ENCODE measurements at regions not wholly inside any gene's neighbourhood (a gene's known extent, or its start where the extent isn't known, plus 50 kb on each side); places are given as distances from the start of the nearest gene placed in this dataset.

DNA sequence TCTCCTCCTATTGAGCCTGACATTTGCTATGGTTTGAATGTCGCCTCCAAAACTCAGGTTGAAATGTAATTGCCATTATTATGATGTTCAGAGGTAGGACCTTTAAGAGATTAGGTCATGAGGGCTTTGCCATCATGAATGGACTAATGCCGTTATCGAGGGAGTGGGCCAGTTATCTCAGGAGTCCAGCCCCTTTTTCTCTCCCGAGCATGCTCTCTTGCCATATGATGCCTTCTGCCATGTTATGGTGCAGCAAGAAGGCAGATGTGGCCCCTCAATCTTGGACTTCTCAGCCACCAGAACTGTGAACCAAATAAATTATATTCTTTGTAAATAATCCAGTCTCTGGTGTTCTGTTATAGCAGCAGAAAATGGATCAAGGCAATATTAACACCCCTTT, 323.5 kb downstream of the RRAGC start:
- Histone ChIP-seq H2AFZ (ENCODE audit: insufficient read depth, low read length, poor library complexity) (no peak overlapping the region), H4K91ac (ENCODE audit: low read depth, low read length) (no peak overlapping the region), H2AK5ac (ENCODE audit: low read length) (no peak overlapping the region), H3K27me3 (ENCODE audit: insufficient read depth, low read length) (no peaks in the 10 kb centered on the region), H3K4me2 (ENCODE audit: low read length) (no peak overlapping the region), H2BK5ac (ENCODE audit: low read depth, low read length, poor library complexity) (no peak overlapping the region), H4K12ac (ENCODE audit: low read depth, low read length) (no peak overlapping the region), H2BK120ac (ENCODE audit: insufficient read depth, low read length, poor library complexity) (no peak overlapping the region), H3K23ac (ENCODE audit: low read length) (no peak overlapping the region), H3K18ac (ENCODE audit: low read length) (no peak overlapping the region), H4K8ac (ENCODE audit: low read depth, low read length) (no peak overlapping the region), H3K79me1 (ENCODE audit: low read length) (no peaks in the 10 kb centered on the region), H3K4ac (ENCODE audit: low read depth, low read length) (no peak overlapping the region), H2BK12ac (ENCODE audit: low read length) (no peak overlapping the region), H3K4me1 (ENCODE audit: control insufficient read depth in 1 of 2, insufficient read depth in 2 of 2, low read length in 2 of 2) (no peaks in the 10 kb centered on the region), H3K27ac (ENCODE audit: low read depth, low read length) (no peak overlapping the region), H3K4me3 (ENCODE audit: low read depth, low read length) (no peak overlapping the region), H3K9me3 (ENCODE audit: insufficient read depth, low read depth, low read length) (peaks cover 1% of the 10 kb centered on the region), H3K36me3 (ENCODE audit: control insufficient read depth in 1 of 2, insufficient read depth in 2 of 2, low read length in 2 of 2) (no peaks in the 10 kb centered on the region), H3K9ac (ENCODE audit: low read length) (no peak overlapping the region), H3K14ac (ENCODE audit: low read length) (no peak overlapping the region), H3K79me2 (ENCODE audit: control insufficient read depth, insufficient read depth, low read length, poor library complexity) (no peaks in the 10 kb centered on the region)
- no peak for DNase-seq
- no CpG with 5 or more reads among the region's 4 CpGs for WGBS (ENCODE audit: extremely low coverage, insufficient coverage, insufficient read length)

- no peaks in the 10 kb centered on the region for H3K4me1 ChIP-seq (ENCODE audit: control insufficient read depth in 1 of 2, insufficient read depth in 2 of 2, low read length in 2 of 2)
- H3K27ac ChIP-seq (ENCODE audit: low read depth, low read length), result no peak overlapping the region
- H3K23ac ChIP-seq (ENCODE audit: low read length), result no peak overlapping the region
- H4K8ac ChIP-seq (ENCODE audit: low read depth, low read length), result no peak overlapping the region
- no peaks in the 10 kb centered on the region for H3K27me3 ChIP-seq (ENCODE audit: insufficient read depth, low read length)
- peaks cover 4% of the 10 kb centered on the region for H3K9me3 ChIP-seq (ENCODE audit: insufficient read depth, low read depth, low read length)
- H3K9ac ChIP-seq (ENCODE audit: low read length), result no peak overlapping the region
- no peaks in the 10 kb centered on the region for H3K36me3 ChIP-seq (ENCODE audit: control insufficient read depth in 1 of 2, insufficient read depth in 2 of 2, low read length in 2 of 2)
- no peak overlapping the region for H4K12ac ChIP-seq (ENCODE audit: low read depth, low read length)
- H4K91ac ChIP-seq (ENCODE audit: low read depth, low read length), result no peak overlapping the region
- no peaks in the 10 kb centered on the region for H3K79me1 ChIP-seq (ENCODE audit: low read length)
- DNase-seq, result no peak
- H2AFZ ChIP-seq (ENCODE audit: insufficient read depth, low read length, poor library complexity), result no peak overlapping the region
- H3K4ac ChIP-seq (ENCODE audit: low read depth, low read length), result no peak overlapping the region
- H2BK12ac ChIP-seq (ENCODE audit: low read length), result no peak overlapping the region
- no peak overlapping the region for H2BK5ac ChIP-seq (ENCODE audit: low read depth, low read length, poor library complexity)
- H2BK120ac ChIP-seq (ENCODE audit: insufficient read depth, low read length, poor library complexity), result no peak overlapping the region
- H3K4me3 ChIP-seq (ENCODE audit: low read depth, low read length), result no peak overlapping the region
- no CpG with 5 or more reads among the region's 7 CpGs for WGBS (ENCODE audit: extremely low coverage, insufficient coverage, insufficient read length)
- H3K4me2 ChIP-seq (ENCODE audit: low read length), result no peak overlapping the region
- H3K14ac ChIP-seq (ENCODE audit: low read length), result no peak overlapping the region
- H2AK5ac ChIP-seq (ENCODE audit: low read length), result no peak overlapping the region
- H3K18ac ChIP-seq (ENCODE audit: low read length), result no peak overlapping the region
- H3K79me2 ChIP-seq (ENCODE audit: control insufficient read depth, insufficient read depth, low read length, poor library complexity), result no peaks in the 10 kb centered on the region
Measured at GRCh38 chr1:38534473-38534823, 325.1 kb downstream of the RRAGC start.

- H3K36me3 ChIP-seq (ENCODE audit: control insufficient read depth in 1 of 2, insufficient read depth in 2 of 2, low read length in 2 of 2), result no peaks in the 10 kb centered on the region
- no peaks in the 10 kb centered on the region for H3K79me1 ChIP-seq (ENCODE audit: low read length)
- no peak overlapping the region for H3K4me3 ChIP-seq (ENCODE audit: low read depth, low read length)
- no peak overlapping the region for H4K91ac ChIP-seq (ENCODE audit: low read depth, low read length)
- H2BK120ac ChIP-seq (ENCODE audit: insufficient read depth, low read length, poor library complexity), result no peak overlapping the region
- H2BK12ac ChIP-seq (ENCODE audit: low read length), result no peak overlapping the region
- H3K4me2 ChIP-seq (ENCODE audit: low read length), result no peak overlapping the region
- no peak overlapping the region for H2BK5ac ChIP-seq (ENCODE audit: low read depth, low read length, poor library complexity)
- H3K14ac ChIP-seq (ENCODE audit: low read length), result no peak overlapping the region
- no peaks in the 10 kb centered on the region for H3K79me2 ChIP-seq (ENCODE audit: control insufficient read depth, insufficient read depth, low read length, poor library complexity)
- H3K23ac ChIP-seq (ENCODE audit: low read length), result no peak overlapping the region
- peaks cover 4% of the 10 kb centered on the region for H3K9me3 ChIP-seq (ENCODE audit: insufficient read depth, low read depth, low read length)
- H4K8ac ChIP-seq (ENCODE audit: low read depth, low read length), result no peak overlapping the region
- no peak overlapping the region for H3K4ac ChIP-seq (ENCODE audit: low read depth, low read length)
- WGBS (ENCODE audit: extremely low coverage, insufficient coverage, insufficient read length), result no CpG with 5 or more reads among the region's 5 CpGs
- no peak overlapping the region for H4K12ac ChIP-seq (ENCODE audit: low read depth, low read length)
- DNase-seq, result no peak
- no peak overlapping the region for H3K9ac ChIP-seq (ENCODE audit: low read length)
- no peak overlapping the region for H2AK5ac ChIP-seq (ENCODE audit: low read length)
- no peak overlapping the region for H3K27ac ChIP-seq (ENCODE audit: low read depth, low read length)
- no peak overlapping the region for H2AFZ ChIP-seq (ENCODE audit: insufficient read depth, low read length, poor library complexity)
- no peaks in the 10 kb centered on the region for H3K4me1 ChIP-seq (ENCODE audit: control insufficient read depth in 1 of 2, insufficient read depth in 2 of 2, low read length in 2 of 2)
- H3K18ac ChIP-seq (ENCODE audit: low read length), result no peak overlapping the region
- H3K27me3 ChIP-seq (ENCODE audit: insufficient read depth, low read length), result no peaks in the 10 kb centered on the region
Measured at GRCh38 chr1:38533772-38534472, 325.6 kb downstream of the RRAGC start.

DNA sequence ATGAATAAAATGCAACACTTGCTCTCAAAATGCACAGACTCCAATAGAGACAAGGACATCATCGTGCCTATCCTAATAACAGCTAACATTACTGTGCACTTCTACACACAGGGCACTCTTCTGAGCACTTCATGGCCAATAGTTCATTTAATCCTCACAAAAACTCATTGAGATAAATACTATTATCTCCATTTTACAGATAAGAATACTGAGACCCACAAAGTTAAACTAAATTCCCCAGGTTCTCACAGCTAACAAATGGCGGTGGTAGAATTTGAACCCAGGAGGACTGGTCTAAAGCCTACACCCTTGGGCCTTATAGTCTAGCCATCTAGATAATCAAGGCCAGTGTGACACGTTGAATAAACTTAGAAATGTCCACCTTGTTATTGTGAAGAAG, 328.6 kb downstream of the RRAGC start:
- Histone ChIP-seq H3K4me1 (ENCODE audit: control insufficient read depth in 1 of 2, insufficient read depth in 2 of 2, low read length in 2 of 2) (no peaks in the 10 kb centered on the region), H3K9ac (ENCODE audit: low read length) (no peak overlapping the region), H3K79me1 (ENCODE audit: low read length) (no peaks in the 10 kb centered on the region), H3K9me3 (ENCODE audit: insufficient read depth, low read depth, low read length) (peaks cover 4% of the 10 kb centered on the region), H2AK5ac (ENCODE audit: low read length) (no peak overlapping the region), H3K4ac (ENCODE audit: low read depth, low read length) (no peak overlapping the region), H3K27me3 (ENCODE audit: insufficient read depth, low read length) (no peaks in the 10 kb centered on the region), H2AFZ (ENCODE audit: insufficient read depth, low read length, poor library complexity) (no peak overlapping the region), H3K4me3 (ENCODE audit: low read depth, low read length) (no peak overlapping the region), H2BK5ac (ENCODE audit: low read depth, low read length, poor library complexity) (no peak overlapping the region), H2BK120ac (ENCODE audit: insufficient read depth, low read length, poor library complexity) (no peak overlapping the region), H4K91ac (ENCODE audit: low read depth, low read length) (no peak overlapping the region), H3K79me2 (ENCODE audit: control insufficient read depth, insufficient read depth, low read length, poor library complexity) (no peaks in the 10 kb centered on the region), H4K8ac (ENCODE audit: low read depth, low read length) (no peak overlapping the region), H3K23ac (ENCODE audit: low read length) (no peak overlapping the region), H4K12ac (ENCODE audit: low read depth, low read length) (no peak overlapping the region), H3K4me2 (ENCODE audit: low read length) (no peak overlapping the region), H3K18ac (ENCODE audit: low read length) (no peak overlapping the region), H3K36me3 (ENCODE audit: control insufficient read depth in 1 of 2, insufficient read depth in 2 of 2, low read length in 2 of 2) (no peaks in the 10 kb centered on the region), H3K14ac (ENCODE audit: low read length) (no peak overlapping the region), H3K27ac (ENCODE audit: low read depth, low read length) (no peak overlapping the region), H2BK12ac (ENCODE audit: low read length) (no peak overlapping the region)
- WGBS (ENCODE audit: extremely low coverage, insufficient coverage, insufficient read length), result no CpG with 5 or more reads among the region's 3 CpGs
- no peak for DNase-seq

All from trophoblast cell (in vitro differentiated cells and primary cell).